ENCODE measurements at regions not wholly inside any gene's neighbourhood (a gene's known extent, or its start where the extent isn't known, plus 50 kb on each side); places are given as distances from the start of the nearest gene placed in this dataset.

DNA sequence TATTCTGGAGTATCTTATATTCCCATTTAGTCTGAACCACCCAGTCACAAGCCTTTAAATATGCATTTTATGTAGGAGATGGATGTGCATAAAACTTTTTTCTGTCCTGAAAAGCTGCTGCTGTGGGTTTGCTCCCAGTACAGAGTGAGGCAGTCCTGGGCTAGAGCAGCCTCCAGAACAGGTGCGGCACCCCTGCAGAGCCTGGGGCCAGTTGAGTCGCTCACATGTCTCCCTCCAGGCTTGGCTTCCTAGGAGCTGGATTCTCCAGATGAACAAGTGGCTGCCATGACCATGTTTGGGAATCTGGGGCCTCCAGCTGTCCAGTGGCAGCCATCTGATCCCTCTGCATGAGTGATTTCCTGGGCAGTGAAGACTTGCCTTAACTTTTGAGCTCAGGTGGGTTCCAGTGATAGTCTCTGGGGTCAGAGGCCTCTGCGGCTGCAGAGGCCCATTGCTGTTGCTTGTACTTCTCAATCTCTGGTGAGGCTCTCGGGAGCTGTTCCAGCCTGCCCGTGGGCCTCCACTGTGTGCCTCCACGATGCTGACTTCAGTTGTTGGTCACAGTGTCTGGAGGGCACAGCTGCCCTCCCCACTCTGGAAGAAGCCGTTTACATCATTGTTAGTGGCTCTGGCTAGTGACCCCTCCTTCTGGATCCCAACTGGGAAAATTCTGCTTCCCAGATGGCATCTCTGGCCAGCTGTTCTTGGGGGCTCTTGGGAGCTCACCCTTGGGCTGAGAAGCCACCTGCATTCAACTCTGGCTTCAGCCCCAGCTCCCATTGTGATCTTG, 120.4 kb downstream of the EMX2 start:
- intact Hi-C loops (cut with DNase I) = no loop called here
- Histone ChIP-seq H3K9me3 (no peaks in the 10 kb centered on the region), H3K4me3 (no peak overlapping the region), H3K27me3 (no peaks in the 10 kb centered on the region), H3K4me1 (peaks cover 5% of the 10 kb centered on the region), H3K36me3 (replicated peaks in 1 of 2; ENCODE audit: insufficient read depth in 1 of 2, low read depth in 2 of 2) (no peaks in the 10 kb centered on the region), H3K27ac (peak overlapping the region in 2 of 4 donors; percentile 66 to 90)
- ATAC-seq (no peak), DNase-seq (no peak)
- TF ChIP-seq, protein P1, sequence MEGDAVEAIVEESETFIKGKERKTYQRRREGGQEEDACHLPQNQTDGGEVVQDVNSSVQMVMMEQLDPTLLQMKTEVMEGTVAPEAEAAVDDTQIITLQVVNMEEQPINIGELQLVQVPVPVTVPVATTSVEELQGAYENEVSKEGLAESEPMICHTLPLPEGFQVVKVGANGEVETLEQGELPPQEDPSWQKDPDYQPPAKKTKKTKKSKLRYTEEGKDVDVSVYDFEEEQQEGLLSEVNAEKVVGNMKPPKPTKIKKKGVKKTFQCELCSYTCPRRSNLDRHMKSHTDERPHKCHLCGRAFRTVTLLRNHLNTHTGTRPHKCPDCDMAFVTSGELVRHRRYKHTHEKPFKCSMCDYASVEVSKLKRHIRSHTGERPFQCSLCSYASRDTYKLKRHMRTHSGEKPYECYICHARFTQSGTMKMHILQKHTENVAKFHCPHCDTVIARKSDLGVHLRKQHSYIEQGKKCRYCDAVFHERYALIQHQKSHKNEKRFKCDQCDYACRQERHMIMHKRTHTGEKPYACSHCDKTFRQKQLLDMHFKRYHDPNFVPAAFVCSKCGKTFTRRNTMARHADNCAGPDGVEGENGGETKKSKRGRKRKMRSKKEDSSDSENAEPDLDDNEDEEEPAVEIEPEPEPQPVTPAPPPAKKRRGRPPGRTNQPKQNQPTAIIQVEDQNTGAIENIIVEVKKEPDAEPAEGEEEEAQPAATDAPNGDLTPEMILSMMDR (IDR thresholded peaks at IDR 0.05) = no peak
- no peak for TF ChIP-seq POLR2A (IDR thresholded peaks at IDR 0.05)
- 85% methylated on average over 5 to 7 of the region's 7 CpGs for WGBS, 2 donors

DNA sequence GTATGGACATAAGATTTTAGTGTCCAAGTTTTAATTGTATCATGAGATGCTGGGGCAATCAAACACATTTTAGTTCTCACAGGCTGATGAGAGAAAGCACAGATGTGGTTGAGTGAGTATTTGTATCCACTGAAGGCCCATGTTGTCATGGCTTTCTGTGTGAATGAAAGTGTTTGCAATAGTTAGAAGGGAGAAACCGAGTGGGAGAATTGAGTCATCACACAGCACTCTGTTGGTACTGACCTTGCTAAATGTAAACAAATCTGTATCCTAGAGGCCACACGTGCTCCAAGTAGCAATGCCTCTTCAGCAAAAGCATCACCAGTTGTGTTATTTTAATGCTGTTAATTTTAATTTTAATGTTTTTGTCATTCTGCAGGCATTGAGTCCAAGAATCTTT, 121.2 kb downstream of the EMX2 start:
- Histone ChIP-seq H3K4me3 (no peak overlapping the region), H3K27me3 (no peaks in the 10 kb centered on the region), H3K4me1 (peaks cover 5% of the 10 kb centered on the region), H3K27ac (peak overlapping the region in 1 of 4 donors; percentile 66), H3K9me3 (no peaks in the 10 kb centered on the region), H3K36me3 (replicated peaks in 1 of 2; ENCODE audit: insufficient read depth in 1 of 2, low read depth in 2 of 2) (no peaks in the 10 kb centered on the region)
- DNase-seq (peak; percentile 14 to 80 (median 48)), ATAC-seq (peak; percentile 90)
- no peak for TF ChIP-seq POLR2A (IDR thresholded peaks at IDR 0.05)
- TF ChIP-seq, protein P1 (IDR thresholded peaks at IDR 0.05) = no peak
- intact Hi-C loops (cut with DNase I) = no loop called here
- WGBS, 2 donors = 14 to 16% methylated on average over 2 of the region's 2 CpGs

DNA sequence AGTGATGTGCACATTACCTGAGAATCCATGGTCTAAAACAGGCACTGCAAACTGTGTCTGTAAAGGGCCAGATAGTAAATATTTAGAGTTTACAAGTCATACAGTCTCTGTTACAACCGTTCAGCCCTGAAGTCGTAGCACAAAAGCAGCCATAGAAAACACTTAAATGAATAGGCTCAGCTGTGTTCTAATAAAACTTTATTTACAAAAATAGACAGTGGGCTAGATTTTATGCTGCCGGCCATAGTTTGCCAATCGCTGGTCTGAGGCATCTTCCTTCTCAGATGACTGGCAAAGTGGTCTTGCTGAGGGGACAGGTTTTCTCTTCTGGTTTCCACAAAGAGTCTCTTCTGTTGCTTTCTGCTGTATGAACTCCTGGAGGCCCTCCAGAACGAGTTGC, 121.7 kb downstream of the EMX2 start:
- no peak for TF ChIP-seq POLR2A (IDR thresholded peaks at IDR 0.05)
- TF ChIP-seq, protein P1 (IDR thresholded peaks at IDR 0.05) = no peak

DNA sequence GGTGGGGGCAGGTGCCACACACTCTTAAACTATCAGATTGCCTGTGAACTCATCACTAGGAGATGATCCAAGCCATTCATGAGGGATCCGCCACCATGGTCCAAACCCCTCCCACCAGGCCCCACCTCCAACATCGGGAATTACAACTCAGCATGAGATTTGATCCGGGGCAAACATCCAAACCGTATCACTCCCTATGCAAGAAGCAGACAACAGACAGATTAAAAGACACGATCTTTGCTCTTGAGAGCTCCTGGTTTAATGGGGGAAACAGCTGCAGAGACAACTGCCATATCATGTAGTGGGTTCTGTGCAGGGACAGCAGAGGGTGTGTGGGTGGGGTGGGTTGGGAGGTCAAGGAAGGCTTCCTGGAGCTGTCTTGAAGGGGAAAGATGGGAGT, 123.6 kb downstream of the EMX2 start:
- Histone ChIP-seq H3K9me3 (no peaks in the 10 kb centered on the region), H3K4me3 (no peak overlapping the region), H3K36me3 (replicated peaks in 1 of 2; ENCODE audit: insufficient read depth in 1 of 2, low read depth in 2 of 2) (no peaks in the 10 kb centered on the region), H3K27ac (no peak overlapping the region), H3K4me1 (peaks cover 5% of the 10 kb centered on the region), H3K27me3 (no peaks in the 10 kb centered on the region)
- intact Hi-C loops (cut with DNase I) = no loop called here
- DNase-seq (no peak), ATAC-seq (no peak)
- 58 to 64% methylated on average over 5 of the region's 5 CpGs for WGBS, 2 donors
- TF ChIP-seq, protein P1 (IDR thresholded peaks at IDR 0.05) = no peak
- TF ChIP-seq POLR2A (IDR thresholded peaks at IDR 0.05) = no peak

More for the DNA sequence above, 121.7 kb downstream of the EMX2 start:
- DNase-seq (no peak), ATAC-seq (no peak)
- Histone ChIP-seq H3K9me3 (no peaks in the 10 kb centered on the region), H3K4me3 (no peak overlapping the region), H3K4me1 (peaks cover 5% of the 10 kb centered on the region), H3K27me3 (no peaks in the 10 kb centered on the region), H3K36me3 (replicated peaks in 1 of 2; ENCODE audit: insufficient read depth in 1 of 2, low read depth in 2 of 2) (no peaks in the 10 kb centered on the region), H3K27ac (no peak overlapping the region)
- intact Hi-C loops (cut with DNase I) = no loop called here
- 78 to 79% methylated on average over 5 of the region's 5 CpGs for WGBS, 2 donors

DNA sequence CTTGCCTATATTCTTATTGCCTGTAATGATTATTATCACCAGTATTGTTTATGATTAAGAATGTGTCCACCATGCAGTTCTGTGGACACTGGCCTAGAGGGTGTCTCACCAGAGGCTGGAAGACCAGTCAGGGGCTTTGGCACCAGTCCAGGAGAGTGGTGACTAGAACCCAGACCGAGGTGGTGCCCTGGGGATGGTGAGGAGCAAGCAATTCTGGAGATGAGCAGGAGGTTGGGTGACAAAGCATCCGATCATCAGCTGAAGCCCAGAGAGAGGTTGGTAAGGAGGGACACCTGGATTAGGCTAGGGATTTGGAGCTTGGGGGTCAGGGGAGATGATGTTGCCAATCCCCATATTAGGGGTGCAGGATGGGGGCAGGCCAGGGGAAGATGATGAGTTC, 124.4 kb downstream of the EMX2 start:
- intact Hi-C loops (cut with DNase I) = no loop called here
- H3K9me3 ChIP-seq = no peaks in the 10 kb centered on the region
- no peaks in the 10 kb centered on the region for H3K27me3 ChIP-seq
- no peak for DNase-seq
- H3K27ac ChIP-seq = no peak overlapping the region
- 61 to 71% methylated on average over 2 of the region's 2 CpGs for WGBS, 2 donors
- TF ChIP-seq, protein P1 (IDR thresholded peaks at IDR 0.05) = no peak
- H3K4me3 ChIP-seq = no peak overlapping the region
- peaks cover 5% of the 10 kb centered on the region for H3K4me1 ChIP-seq
- no peaks in the 10 kb centered on the region for H3K36me3 ChIP-seq (replicated peaks in 1 of 2; ENCODE audit: insufficient read depth in 1 of 2, low read depth in 2 of 2)
- no peak for ATAC-seq
